NCI-H1694 treated with DMSO at 0.1 percent for 48 hours (cell line): ENCODE measurements at regions not wholly inside any gene's neighbourhood (a gene's known extent, or its start where the extent isn't known, plus 50 kb on each side); places are given as distances from the start of the nearest gene placed in this dataset.

Source experiments
- DNase-seq: peaks from one replicate; lab custom pipeline; 2025; lab: John Stamatoyannopoulos, UW

DNA sequence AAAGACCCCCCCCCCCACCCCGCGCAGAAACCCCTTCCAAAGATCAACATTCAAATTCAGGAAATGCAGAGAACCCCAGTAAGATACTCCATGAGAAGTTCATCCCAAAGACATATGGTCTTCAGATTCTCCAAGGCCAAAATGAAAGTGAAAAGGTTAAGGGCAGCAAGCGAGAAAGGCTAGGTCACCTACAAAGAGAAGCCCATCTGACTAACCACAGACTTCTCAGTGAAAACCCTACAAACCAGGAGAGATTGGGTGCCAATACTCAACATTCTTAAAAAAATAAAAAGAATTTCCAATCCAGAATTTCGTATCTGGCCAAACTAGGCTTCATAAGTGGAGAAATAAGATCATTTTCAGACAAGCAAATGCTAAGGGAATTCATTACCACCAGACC is 175.2 kb downstream of the RND3 start:
- no peak for DNase-seq

DNA sequence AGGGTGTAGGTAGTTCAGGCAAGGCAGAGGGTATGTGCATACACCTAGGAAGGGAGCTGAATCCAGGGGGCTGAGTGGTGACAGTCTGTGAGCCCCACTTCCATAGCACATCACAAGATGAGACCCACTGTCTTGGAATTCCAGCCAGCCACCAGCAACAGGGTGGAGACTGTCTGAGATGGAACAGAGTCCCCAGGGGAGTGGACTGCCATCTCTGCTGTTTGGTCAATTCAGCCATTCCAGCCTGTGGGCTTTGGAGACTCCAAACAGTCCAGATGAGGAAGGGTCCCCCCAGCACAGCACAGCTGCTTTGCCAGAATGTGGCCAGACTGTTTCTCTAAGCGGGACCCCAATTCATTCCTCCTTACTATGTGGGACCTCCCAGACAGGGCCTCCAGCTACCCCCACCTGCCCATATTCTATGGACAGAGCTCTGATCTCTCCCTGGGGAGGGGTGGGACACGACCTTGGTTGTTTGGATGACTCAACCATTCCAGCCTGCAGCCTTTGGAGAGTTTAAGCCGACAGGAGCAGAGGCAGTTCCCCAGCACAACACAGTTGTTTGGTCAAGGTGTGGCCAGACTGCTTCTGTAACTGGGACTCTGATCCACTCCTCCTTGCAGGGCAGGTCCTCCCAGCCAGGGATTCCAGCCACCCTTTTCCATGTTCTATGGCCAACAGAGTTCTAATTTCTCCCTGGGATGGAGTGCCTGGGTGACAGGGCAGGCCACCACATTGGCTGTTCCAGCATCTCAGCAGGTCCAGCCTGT is 178.0 kb downstream of the RND3 start:
- no peak for DNase-seq

DNA sequence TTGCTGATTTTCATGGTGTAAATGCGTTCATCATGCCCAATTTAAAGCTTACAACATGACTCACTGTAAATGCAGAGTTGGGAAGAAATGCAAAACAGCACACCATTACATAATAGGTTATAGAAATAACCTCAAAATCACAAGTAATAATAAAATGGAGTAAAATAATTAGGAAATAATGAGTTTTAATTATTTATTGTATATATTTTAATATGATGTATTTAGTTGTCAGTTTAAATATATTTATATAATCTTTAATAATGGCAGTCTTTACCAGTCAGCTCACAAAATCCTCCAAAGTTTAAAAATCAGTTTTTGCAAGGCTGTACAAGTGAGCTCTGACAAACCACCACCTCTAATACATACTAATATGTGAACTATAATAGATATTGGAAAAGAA is 180.2 kb downstream of the RND3 start:
- DNase-seq = no peak

DNA sequence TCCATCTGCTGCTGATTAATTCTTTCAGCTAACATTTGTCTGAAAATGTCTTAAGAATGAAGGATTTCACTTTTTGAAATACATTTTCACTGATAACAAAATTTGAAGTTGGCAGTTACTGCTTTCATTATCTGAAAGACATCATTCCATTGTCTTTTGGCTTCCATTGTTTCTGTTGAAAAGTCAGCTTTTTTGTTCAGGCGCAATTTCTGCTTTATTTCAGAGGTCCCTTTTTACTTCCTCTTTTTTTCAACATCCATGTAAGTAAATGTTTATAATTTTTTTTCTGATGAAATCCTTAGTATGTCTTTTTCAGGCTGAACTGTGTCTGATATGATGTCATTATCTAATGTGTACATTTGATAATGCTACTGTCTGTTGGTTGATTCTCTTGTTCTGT is 184.2 kb downstream of the RND3 start:
- no peak for DNase-seq

DNA sequence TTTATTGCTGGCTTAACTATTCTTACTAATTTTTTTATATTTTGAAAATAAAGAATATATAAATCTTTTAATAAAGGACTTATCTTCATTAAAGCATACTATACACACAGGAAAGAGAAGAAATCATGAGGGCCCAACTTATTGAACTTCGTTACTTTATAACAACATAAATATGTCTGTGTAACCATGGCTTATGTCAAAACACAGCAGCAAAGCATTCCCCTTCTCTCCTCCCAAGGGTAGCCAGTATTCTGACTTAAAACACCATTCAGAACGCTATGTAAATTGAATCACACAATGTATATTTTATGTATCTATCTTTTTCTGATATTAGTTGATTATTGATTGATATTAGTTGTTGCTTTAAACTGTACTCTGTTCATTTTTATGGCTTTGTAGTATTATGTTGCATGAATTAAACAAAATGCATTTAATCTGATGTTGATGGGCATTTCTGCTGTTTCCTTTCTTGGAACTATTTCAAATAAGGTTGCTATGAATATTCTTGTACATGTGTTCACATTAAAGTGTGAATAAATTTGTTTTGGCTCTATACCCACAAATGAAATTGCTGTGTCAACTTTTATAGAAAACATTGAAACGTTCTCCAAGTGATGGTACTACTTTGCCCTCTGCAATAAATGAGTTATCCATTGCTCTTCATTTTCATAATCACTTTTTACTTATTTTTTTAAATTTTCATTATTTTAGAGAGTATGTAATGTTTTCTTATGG is 188.7 kb downstream of the RND3 start:
- no peak for DNase-seq

DNA sequence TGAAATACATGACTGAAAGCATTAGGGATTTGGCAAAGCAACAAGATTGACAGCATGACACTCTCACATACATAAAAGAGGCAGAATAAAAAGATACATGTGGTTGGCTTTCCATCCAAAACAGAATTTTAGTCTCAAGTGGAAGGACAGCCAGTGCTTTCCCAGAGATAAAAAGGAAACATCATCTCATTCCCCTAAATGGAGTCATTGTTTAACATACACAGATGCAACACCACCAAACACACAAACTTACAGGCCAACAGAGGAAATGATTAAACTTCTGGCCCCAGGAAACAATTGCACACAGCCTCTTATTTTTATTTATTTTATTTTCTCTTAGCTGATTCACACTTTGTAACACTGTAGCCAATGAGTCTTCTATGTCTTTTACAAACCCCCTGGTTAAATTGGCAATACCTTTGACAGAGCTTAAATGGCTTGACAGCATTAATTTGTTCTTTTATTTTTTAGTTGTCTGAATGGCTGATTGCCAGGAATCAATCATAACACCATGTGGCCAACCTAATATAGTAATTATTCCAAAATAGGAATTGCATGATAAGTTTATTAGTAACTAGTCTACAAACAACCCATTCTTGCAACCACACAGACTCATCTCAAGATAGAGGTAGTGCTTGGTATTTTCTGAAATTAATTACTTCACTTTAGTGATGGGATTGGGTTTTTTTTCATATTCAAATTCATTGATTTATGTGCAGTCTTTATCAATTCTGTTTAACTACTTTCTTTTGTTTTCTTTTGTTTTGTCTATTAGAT is 190.5 kb downstream of the RND3 start:
- no peak for DNase-seq

DNA sequence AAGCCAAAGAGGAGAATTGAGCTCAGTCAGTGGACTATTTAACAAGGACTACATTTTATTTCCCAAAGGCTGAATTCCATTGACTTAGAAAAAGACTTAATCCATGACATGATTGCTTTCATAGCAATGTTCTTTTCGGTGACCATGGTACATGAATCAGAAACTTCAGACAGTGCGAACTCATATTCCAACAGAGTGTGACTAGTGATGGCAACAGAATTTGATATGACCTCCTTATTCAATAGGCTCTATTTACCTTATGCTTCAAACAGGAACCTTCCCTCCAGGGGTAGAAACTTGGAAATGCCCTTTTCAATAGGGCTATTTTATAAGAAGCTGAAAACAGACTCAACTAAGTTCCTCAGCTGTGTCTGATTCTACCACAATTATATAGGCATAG is 191.9 kb downstream of the RND3 start:
- DNase-seq = no peak

DNA sequence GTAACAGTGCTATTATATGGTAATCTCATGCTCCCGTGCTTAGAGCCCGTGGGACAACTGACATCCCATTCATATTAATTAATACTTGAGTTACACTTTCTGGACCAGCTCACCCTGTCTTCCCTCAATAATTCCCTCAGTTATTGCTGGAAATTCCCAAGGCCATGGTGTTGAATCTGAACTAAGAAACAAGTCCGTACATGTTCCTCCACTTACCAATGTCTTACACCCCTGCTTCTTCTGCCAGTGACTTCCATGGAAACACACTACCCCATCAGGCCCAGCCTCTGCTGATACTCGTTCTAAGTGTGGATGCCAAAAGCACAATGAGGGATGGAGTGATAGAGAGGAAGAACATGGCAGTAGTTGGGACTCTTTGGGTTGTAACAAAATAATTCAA is 193.7 kb downstream of the RND3 start:
- no peak for DNase-seq

DNA sequence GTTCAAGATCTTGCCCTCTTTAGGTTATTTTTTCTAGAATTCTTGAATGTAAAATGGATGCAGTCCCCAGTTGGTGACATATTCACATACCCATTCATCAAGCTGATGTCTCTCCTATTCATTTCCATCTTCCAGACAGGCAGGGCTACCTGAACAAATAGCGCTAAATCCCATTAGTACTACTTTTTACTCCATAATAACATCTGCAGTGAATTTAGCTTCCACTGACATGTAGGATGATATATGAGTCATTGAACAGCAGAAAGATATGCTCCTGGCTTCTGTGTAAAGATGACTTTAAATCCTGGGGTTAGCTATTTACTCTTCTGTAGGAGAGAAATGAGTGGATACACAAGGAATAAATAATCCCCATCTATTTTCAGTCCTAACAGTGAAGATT is 194.7 kb downstream of the RND3 start:
- DNase-seq = no peak

DNA sequence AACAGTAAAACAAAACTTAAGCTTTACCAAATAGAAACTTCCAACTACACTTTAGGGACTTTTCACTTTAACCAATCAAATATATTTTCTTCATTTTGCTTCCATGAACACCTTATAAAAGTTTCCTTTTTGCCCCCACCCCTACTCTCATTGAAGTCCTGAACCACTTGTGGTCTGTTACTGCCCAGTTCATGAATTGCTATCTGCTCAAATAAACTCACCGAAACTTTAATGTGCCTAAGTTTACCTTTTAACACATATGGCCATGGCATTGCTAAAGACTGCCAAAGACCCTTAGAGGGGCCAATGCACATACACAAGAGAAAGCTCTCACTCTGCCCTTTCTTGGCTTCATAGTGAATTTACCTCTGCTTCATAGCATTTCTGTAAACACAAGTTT is 195.3 kb downstream of the RND3 start:
- DNase-seq = no peak

DNA sequence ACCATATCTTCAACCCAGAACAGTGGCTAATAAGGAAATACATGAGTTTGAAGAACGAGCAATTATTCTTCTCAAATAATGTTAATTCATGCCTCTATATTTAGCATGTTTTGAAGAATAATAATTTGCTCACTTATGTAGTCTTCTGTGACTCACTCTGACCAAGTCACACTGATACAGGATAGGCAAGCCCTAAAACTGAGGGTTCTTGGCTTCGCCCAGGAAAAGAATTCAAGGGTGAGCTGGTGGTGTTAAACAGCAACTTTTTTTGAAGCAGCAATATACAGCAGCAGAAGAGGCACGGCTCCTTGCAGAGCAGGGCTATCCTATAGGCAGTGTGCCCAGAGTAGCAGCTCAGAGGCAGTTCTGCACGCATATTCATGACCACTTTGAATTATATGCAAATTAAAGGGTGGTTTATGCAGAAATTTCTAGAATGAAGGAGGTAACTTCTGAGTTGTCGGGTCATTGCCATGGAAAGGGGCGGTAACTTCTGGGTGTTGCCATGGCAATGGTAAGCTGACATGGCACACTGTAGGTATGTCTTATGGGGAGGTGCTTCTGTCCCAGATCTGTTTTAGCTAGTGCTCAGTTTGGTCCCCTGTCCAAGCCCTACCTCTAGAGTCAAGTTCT is 200.6 kb downstream of the RND3 start:
- DNase-seq = no peak

DNA sequence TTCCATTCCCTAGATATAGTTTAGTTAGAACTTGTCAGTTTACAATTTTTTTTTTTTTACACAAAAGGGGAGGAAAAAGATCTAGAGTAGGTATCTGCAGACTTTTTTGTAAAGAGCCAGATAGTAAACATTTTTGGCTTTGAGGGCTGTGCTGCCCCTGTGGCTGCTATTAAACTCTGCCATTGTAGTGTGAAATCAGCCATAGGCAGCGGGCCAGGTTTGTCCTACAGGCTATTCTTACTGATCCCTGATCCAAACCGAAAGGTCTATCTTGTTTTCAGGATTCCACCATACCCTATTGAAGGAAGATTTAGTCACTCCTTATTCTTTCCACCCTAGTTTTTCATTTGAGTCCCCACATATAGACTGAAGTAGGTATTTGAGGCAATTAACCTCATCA is 203.4 kb downstream of the RND3 start:
- no peak for DNase-seq

DNA sequence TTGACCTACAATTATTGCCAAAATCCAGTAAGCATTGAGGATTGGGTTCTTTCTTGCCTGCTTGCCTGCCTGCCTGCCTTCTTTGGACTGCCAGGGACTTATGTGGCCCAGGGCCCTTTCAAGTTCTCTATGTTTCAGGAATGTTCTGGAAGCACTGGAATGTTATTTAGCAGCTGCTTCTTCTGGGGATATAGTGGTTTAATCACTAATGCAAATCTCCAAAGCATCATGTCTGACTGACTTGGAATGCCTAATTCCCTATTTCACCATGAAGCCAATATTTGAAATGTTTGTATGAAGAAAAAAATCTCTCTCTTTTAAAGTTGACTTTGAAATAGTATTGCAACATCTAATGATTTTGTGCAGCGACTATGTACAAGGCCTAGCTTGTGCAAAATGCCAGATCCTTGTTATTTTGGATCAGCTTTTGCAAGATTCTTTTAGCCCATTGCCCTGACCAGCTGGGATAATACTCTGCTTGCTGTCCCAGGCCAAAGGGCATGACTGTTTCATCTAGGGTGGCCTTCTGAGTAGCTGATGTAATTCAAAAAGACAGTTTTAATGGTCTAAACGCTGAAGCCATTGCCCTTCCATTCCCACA is 204.6 kb downstream of the RND3 start:
- no peak for DNase-seq

DNA sequence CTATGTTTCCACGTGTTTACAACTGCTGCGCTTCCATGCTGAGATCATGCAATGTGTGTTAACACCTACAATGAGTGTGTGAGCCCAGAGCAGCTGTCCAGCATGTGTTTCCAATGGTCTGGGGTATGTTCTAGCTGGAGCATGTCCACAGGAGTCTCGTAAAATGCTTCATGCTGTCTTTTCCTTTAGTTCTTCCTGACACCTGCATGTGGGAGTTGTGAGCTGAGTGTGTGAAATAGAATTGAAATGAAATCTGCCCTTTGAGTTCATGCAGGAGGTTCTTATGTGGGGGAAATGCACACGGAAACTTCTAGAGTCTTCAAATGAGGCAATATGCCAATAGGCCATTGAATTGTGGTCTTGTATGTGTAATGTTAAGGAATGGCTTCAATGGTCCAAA is 205.1 kb downstream of the RND3 start:
- DNase-seq = no peak

DNA sequence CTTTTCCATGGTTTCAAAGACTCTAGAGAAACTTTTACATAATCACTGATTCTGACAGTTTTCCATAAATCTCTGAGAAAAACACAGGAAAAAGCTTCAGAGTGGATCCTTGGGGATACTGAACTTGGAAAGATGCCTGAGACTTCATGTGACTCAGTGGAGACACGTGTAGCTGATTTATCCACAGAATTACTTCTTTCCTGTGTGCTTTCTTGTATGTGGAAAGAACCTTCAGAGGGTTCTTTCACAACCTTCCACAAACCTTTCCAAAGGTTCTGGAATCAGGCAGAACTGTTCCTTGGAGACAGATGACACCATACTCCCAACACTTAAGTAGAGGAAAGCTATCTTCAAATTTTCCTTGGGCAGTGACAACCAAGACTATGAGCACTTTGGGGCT is 207.2 kb downstream of the RND3 start:
- DNase-seq = no peak

DNA sequence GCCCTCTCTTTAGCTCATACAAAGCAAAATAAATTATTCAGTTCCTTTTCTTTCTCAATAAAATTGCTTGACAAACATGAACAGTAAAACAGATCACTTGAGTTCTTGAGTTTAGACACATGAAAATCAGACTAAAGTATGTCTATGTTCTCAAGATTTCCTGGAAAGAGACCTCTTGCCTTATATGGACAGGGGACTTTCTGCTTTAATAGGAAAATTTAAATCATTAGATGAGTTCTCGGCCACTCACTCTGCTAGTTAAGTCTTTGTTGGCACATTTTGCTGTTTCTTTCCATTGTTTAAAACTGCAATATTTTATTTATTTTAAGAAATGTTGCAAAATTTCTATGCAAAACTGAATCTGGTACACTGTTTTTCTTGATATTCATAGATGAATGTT is 207.8 kb downstream of the RND3 start:
- DNase-seq = no peak

DNA sequence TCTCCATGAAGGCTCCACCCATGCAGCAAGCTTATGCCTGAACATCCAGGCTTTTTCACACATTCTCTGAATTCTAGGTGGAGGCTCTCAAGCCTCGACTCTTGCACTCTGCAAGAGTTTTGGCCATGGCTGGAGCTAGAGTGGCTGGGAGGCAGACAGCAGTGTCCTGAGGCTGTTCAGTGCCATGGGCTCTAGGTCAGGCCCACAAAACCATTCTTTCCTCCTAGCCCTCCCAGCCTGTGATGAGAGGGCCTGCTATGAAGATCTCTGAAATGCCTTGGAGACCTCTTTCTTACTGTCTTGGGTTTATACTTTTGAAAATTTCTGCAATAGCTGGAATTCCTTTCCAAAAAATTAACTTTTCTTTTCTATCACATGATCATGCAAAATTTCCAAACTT is 210.7 kb downstream of the RND3 start:
- DNase-seq = no peak

DNA sequence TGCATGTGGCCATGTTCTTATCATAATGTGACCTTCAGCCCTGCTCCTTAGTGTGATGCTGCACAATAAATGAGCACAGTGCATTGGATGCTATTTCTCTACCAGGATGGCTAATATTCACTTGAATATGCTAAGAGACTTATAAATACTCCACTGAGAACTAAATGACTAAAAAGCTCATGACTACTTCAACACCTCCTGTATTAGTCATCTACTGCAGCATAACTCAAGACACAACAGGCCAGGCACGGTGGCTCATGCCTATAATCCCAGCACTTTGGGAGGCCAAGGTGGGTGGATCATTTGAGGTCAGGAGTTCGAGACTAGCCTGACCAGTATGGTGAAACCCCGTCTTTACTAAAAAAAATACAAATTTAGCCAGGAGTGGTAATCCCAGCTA is 213.4 kb downstream of the RND3 start:
- no peak for DNase-seq

DNA sequence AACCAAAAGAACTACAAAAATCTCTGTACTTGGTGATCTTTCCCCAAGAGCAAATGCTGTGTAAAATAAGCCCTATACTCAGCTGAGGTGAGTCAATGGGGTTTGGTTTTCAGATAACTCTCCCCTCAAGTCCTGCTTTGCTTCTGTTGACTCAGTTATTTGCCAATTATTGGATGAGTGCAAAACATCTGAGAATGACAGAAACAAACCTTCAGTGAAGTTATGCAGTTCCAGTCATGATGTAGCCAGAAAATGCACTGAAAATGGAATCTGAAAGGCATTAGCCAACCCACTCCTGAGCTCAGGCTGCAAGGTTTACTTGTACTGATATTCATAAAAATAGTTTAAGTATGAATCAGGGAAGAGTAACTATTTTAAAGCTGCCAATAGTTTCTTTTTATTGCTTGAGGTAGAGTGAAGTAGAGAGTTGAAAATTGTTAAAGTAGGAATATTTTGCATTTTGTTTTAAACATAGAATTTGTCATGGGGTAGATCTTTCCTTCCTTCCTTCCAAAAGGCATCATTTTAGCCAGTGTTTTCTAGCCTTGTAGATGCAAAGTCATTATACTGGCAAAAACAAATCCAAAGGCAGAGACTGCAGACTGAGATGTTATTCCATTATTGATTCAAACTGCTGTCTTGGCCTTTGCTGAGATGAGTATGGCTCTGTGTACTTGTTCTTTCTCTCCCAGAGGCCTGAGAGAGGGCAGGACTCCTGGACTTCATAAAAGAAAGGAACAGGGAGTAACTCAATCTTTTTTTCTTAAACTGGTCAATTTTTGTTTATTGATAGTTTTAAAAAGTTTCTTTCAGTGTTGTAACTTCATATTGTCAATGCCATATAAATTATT is 215.3 kb downstream of the RND3 start:
- DNase-seq = no peak

DNA sequence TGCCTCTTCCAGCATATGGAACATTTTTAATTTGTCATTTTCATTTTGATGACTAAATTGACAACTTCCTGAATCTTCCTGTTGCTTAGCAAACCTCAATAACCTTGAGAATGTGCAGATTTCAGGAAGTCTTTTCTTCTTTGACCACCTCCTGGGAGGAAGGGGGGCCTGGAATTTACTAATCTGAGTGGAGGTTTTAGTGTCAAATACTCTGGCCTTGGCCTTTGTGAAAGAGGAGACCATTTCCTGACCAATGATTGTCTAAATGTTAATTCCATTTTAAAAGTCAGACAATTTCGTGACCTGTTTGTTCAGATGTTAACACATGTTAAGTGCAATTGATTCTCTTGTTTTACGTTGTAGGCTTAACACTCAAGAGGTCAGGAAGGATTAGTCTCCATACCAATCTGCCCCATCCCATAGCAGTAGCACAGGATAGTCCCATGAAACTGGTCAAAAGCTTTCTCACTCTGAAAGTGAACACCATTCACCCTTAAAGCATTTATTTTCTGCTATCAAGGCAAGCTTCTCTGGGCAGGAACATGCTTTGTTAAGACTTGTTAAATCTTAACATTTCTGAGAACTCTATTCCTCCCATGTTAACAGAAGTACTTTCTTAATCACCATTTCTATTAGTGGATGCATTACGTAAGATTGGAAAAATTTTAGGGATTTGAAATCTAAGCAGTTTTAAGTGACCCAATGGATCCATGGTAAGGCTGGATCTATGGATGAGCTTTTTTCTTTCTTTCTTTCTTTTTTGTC is 219.6 kb downstream of the RND3 start:
- DNase-seq = no peak
